Dedifferentiated amniotic fluid mesenchymal stem cell (primary cell): ENCODE measurements at regions not wholly inside any gene's neighbourhood (a gene's known extent, or its start where the extent isn't known, plus 50 kb on each side); places are given as distances from the start of the nearest gene placed in this dataset.

ENCODE experiments used
- DNase-seq: peaks from one replicate; pipeline ENCODE4 v3.0.0-alpha.2; 2016; ENCODE audit errors: extremely low spot score

GRCh38 chr12:65597527-65597926 lies 226.8 kb upstream of the HMGA2 start:
- DNase-seq: no peak

- no peak for DNase-seq
Measured at GRCh38 chr12:65598688-65599087, 225.6 kb upstream of the HMGA2 start.

- no peak for DNase-seq
Measured at GRCh38 chr12:65602253-65602609, 222.1 kb upstream of the HMGA2 start.

- peak; percentile 97 for DNase-seq
Measured at GRCh38 chr12:65602610-65603295, 221.5 kb upstream of the HMGA2 start.

GRCh38 chr12:65603438-65604351 lies 220.6 kb upstream of the HMGA2 start:
- DNase-seq: peak; percentile 77

- no peak for DNase-seq
Measured at GRCh38 chr12:65605019-65605418, 219.3 kb upstream of the HMGA2 start.

- DNase-seq: no peak
Measured at GRCh38 chr12:65606008-65606766, 218.1 kb upstream of the HMGA2 start.

GRCh38 chr12:65607401-65607841 lies 216.9 kb upstream of the HMGA2 start:
- DNase-seq: no peak

- no peak for DNase-seq
Measured at GRCh38 chr12:65608319-65608916, 215.9 kb upstream of the HMGA2 start.

GRCh38 chr12:65609359-65609771 lies 214.9 kb upstream of the HMGA2 start:
- peak; percentile 53 for DNase-seq

GRCh38 chr12:65611396-65611795 lies 212.9 kb upstream of the HMGA2 start:
- no peak for DNase-seq

GRCh38 chr12:65612440-65612839 lies 211.8 kb upstream of the HMGA2 start:
- no peak for DNase-seq

GRCh38 chr12:65613692-65614091 lies 210.6 kb upstream of the HMGA2 start:
- no peak for DNase-seq

- DNase-seq: no peak
Measured at GRCh38 chr12:65614259-65614889, 209.9 kb upstream of the HMGA2 start.

- peak; percentile 91 for DNase-seq
Measured at GRCh38 chr12:65615118-65615517, 209.2 kb upstream of the HMGA2 start.

GRCh38 chr12:65616022-65616421 lies 208.3 kb upstream of the HMGA2 start:
- no peak for DNase-seq

- no peak for DNase-seq
Measured at GRCh38 chr12:65618588-65618987, 205.7 kb upstream of the HMGA2 start.

GRCh38 chr12:65619018-65619417 lies 205.3 kb upstream of the HMGA2 start:
- DNase-seq: no peak

GRCh38 chr12:65620046-65620445 lies 204.2 kb upstream of the HMGA2 start:
- no peak for DNase-seq

- DNase-seq: no peak
Measured at GRCh38 chr12:65622056-65622455, 202.2 kb upstream of the HMGA2 start.

- no peak for DNase-seq
Measured at GRCh38 chr12:65623507-65623906, 200.8 kb upstream of the HMGA2 start.
